ENCODE measurements at regions not wholly inside any gene's neighbourhood (a gene's known extent, or its start where the extent isn't known, plus 50 kb on each side); places are given as distances from the start of the nearest gene placed in this dataset.

DNA sequence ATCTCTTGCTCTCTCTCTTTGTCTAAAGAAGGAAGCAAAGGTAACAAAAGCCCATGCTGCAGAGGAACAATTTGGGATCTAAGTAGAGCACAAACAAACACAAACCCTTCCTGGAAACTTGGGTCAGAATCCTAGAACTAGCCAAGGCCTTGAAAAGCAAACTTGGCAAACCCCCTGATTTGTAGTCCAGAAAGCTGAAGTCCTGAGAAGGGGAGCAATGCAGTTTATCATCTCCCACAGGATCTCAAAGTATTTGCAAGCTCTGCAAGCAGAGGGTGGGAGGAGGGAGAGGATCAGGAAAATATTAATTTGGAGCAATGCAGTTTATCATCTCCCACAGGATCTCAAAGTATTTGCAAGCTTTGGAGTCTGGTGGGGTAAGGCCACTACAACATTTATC is 379.5 kb upstream of the FGF13 start:
- Histone ChIP-seq H3K4me1 (ENCODE audit: insufficient read depth) (no peaks in the 10 kb centered on the region), H3K27ac (no peak overlapping the region), H3K4me3 (no peak overlapping the region), H3K27me3 (no peaks in the 10 kb centered on the region), H2AFZ (no peak overlapping the region), H3K4me2 (no peak overlapping the region), H3K9me2 (replicated peaks; ENCODE audit: insufficient read depth) (no peaks in the 10 kb centered on the region), H4K20me1 (ENCODE audit: insufficient read depth, poor library complexity, severe bottlenecking) (no peaks in the 10 kb centered on the region), H3K79me2 (no peaks in the 10 kb centered on the region), H3K36me3 (replicated peaks; ENCODE audit: insufficient read depth, low read depth) (no peaks in the 10 kb centered on the region), H3K9me3 (ENCODE audit: low read depth) (no peaks in the 10 kb centered on the region)
- no peak for TF ChIP-seq EZH2 (IDR thresholded peaks at IDR 0.05; ENCODE audit: borderline replicate concordance)
- no peak for TF ChIP-seq EZH2phosphoT487 (IDR thresholded peaks at IDR 0.05; ENCODE audit: low read depth, severe bottlenecking, unreplicated experiment)
- TF ChIP-seq, protein P1, sequence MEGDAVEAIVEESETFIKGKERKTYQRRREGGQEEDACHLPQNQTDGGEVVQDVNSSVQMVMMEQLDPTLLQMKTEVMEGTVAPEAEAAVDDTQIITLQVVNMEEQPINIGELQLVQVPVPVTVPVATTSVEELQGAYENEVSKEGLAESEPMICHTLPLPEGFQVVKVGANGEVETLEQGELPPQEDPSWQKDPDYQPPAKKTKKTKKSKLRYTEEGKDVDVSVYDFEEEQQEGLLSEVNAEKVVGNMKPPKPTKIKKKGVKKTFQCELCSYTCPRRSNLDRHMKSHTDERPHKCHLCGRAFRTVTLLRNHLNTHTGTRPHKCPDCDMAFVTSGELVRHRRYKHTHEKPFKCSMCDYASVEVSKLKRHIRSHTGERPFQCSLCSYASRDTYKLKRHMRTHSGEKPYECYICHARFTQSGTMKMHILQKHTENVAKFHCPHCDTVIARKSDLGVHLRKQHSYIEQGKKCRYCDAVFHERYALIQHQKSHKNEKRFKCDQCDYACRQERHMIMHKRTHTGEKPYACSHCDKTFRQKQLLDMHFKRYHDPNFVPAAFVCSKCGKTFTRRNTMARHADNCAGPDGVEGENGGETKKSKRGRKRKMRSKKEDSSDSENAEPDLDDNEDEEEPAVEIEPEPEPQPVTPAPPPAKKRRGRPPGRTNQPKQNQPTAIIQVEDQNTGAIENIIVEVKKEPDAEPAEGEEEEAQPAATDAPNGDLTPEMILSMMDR (IDR thresholded peaks at IDR 0.05; ENCODE audit: poor library complexity) = no peak
- no peak for DNase-seq (ENCODE audit: low spot score)

DNA sequence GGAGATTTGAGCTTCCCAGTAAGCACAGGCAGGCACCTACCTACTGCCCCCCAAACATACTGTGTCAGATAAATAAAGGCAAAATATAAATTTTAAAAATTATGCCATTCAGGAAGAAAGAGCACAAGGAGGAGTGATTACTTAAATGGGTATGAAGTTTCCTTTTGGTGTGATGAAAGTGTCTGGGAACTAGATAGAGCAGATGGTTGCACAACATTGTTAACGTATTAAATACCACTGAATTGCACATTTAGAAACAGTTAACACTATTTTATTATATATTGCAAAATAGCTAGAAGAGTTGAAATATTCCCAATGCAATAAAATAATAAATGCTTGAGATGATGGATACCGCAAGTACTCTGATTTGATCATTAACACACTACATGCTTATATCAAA is 374.7 kb upstream of the FGF13 start:
- Histone ChIP-seq H3K4me1 (ENCODE audit: insufficient read depth) (no peaks in the 10 kb centered on the region), H3K9me2 (replicated peaks; ENCODE audit: insufficient read depth) (no peaks in the 10 kb centered on the region), H4K20me1 (ENCODE audit: insufficient read depth, poor library complexity, severe bottlenecking) (no peaks in the 10 kb centered on the region), H2AFZ (no peak overlapping the region), H3K27ac (no peak overlapping the region), H3K79me2 (no peaks in the 10 kb centered on the region), H3K27me3 (no peaks in the 10 kb centered on the region), H3K4me2 (no peak overlapping the region), H3K36me3 (replicated peaks; ENCODE audit: insufficient read depth, low read depth) (no peaks in the 10 kb centered on the region), H3K4me3 (no peak overlapping the region), H3K9me3 (ENCODE audit: low read depth) (no peaks in the 10 kb centered on the region)
- no peak for TF ChIP-seq EZH2 (IDR thresholded peaks at IDR 0.05; ENCODE audit: borderline replicate concordance)
- 77% methylated on average over 2 of the region's 2 CpGs for WGBS (ENCODE audit: low lambda C conversion rate, missing lambda C conversion rate)
- DNase-seq (ENCODE audit: low spot score) = no peak

DNA sequence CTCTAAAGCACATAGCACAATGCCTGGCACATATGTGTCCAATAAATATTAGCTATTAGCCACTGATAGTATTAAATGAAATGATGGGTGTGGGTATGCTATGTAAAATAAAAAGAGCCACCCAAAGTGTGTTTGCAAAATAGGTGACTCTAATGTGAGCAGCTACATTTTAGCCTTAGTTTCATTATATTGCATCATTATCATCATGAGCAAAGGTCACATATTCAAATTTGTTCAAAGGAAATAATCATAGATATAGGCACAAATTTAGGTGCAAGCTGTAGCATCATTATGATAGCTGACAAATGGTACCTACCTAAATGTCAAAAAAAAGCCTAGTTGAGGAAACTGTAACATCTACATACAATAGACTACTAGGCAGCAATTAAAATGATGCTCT is 373.9 kb upstream of the FGF13 start:
- no peaks in the 10 kb centered on the region for H3K4me1 ChIP-seq (ENCODE audit: insufficient read depth)
- no peaks in the 10 kb centered on the region for H4K20me1 ChIP-seq (ENCODE audit: insufficient read depth, poor library complexity, severe bottlenecking)
- TF ChIP-seq, protein P1 (IDR thresholded peaks at IDR 0.05; ENCODE audit: poor library complexity) = no peak
- TF ChIP-seq EZH2 (IDR thresholded peaks at IDR 0.05; ENCODE audit: borderline replicate concordance) (no peak), EZH2phosphoT487 (IDR thresholded peaks at IDR 0.05; ENCODE audit: low read depth, severe bottlenecking, unreplicated experiment) (no peak)
- H3K27me3 ChIP-seq = no peaks in the 10 kb centered on the region
- no peak overlapping the region for H3K4me2 ChIP-seq
- no peaks in the 10 kb centered on the region for H3K79me2 ChIP-seq
- H3K27ac ChIP-seq = no peak overlapping the region
- no peaks in the 10 kb centered on the region for H3K9me3 ChIP-seq (ENCODE audit: low read depth)
- H3K36me3 ChIP-seq (replicated peaks; ENCODE audit: insufficient read depth, low read depth) = no peaks in the 10 kb centered on the region
- H2AFZ ChIP-seq = no peak overlapping the region
- H3K4me3 ChIP-seq = no peak overlapping the region
- no peak for DNase-seq (ENCODE audit: low spot score)
- no peaks in the 10 kb centered on the region for H3K9me2 ChIP-seq (replicated peaks; ENCODE audit: insufficient read depth)

DNA sequence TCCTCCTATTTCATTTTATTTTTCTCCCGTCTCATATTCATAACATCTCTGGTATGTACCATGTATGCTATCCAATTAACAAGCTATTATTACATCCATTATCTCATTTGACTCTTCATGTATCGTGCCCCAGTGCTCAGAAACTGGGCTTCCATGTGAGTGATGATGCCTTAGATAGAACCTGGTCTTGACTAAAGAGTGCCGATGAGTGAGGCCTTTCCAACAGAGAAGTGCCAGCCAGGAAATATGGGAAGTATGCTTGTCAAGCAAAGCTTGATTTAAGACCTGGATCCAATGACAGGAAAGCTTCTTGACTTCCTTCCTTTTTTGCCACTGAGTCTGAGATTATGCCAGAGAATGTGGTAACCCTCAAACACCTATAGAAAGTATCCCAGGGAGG is 371.7 kb upstream of the FGF13 start:
- no peak for DNase-seq (ENCODE audit: low spot score)
- H3K9me3 ChIP-seq (ENCODE audit: low read depth) = no peaks in the 10 kb centered on the region
- H3K4me1 ChIP-seq (ENCODE audit: insufficient read depth) = no peaks in the 10 kb centered on the region
- no peaks in the 10 kb centered on the region for H4K20me1 ChIP-seq (ENCODE audit: insufficient read depth, poor library complexity, severe bottlenecking)
- no peak overlapping the region for H3K27ac ChIP-seq
- TF ChIP-seq, protein P1 (IDR thresholded peaks at IDR 0.05; ENCODE audit: poor library complexity) = no peak
- TF ChIP-seq EZH2phosphoT487 (IDR thresholded peaks at IDR 0.05; ENCODE audit: low read depth, severe bottlenecking, unreplicated experiment) (no peak), EZH2 (IDR thresholded peaks at IDR 0.05; ENCODE audit: borderline replicate concordance) (no peak)
- H3K4me2 ChIP-seq = no peak overlapping the region
- H3K36me3 ChIP-seq (replicated peaks; ENCODE audit: insufficient read depth, low read depth) = no peaks in the 10 kb centered on the region
- no peak overlapping the region for H3K4me3 ChIP-seq
- no peaks in the 10 kb centered on the region for H3K79me2 ChIP-seq
- no peaks in the 10 kb centered on the region for H3K9me2 ChIP-seq (replicated peaks; ENCODE audit: insufficient read depth)
- H2AFZ ChIP-seq = no peak overlapping the region
- no peaks in the 10 kb centered on the region for H3K27me3 ChIP-seq
- WGBS (ENCODE audit: low lambda C conversion rate, missing lambda C conversion rate) = 85% methylated on average over 3 of the region's 3 CpGs
